Kidney capillary endothelial cell (primary cell): ENCODE measurements at regions not wholly inside any gene's neighbourhood (a gene's known extent, or its start where the extent isn't known, plus 50 kb on each side); places are given as distances from the start of the nearest gene placed in this dataset.

Experiments used
- DNase-seq: peaks from one replicate; pipeline ENCODE4 v3.0.0-alpha.2; 2018; ENCODE audit warnings: low spot score

GRCh38 chr21:38883142-38883541 is 77.4 kb downstream of the ETS2 start:
- DNase-seq: no peak

- no peak for DNase-seq
These were observed 75.4 kb downstream of the ETS2 start for GRCh38 chr21:38881131-38881530.

- no peak for DNase-seq
These were observed 74.8 kb downstream of the ETS2 start for GRCh38 chr21:38880577-38880966.

- DNase-seq: no peak
These were observed 74.3 kb downstream of the ETS2 start for GRCh38 chr21:38879912-38880576.

- DNase-seq: no peak
These were observed 72.8 kb downstream of the ETS2 start for GRCh38 chr21:38878379-38879179.

GRCh38 chr21:38875694-38876492 is 70.2 kb downstream of the ETS2 start:
- DNase-seq: no peak
